Osteocyte (in vitro differentiated cells): ENCODE measurements at regions not wholly inside any gene's neighbourhood (a gene's known extent, or its start where the extent isn't known, plus 50 kb on each side); places are given as distances from the start of the nearest gene placed in this dataset.
A peak's percentile ranks its signal among the peaks of the same experiment; 100 is the strongest.

Experiments used
- DNase-seq: peaks from one replicate; pipeline ENCODE4 v3.0.0; 2021; ENCODE audit warnings: mixed read lengths; ENCODE audit not compliant: unreplicated experiment; ENCODE audit errors: extremely low spot score
- H3K27ac Mint-ChIP-seq: one replicate; pipeline ENCODE4 v1.8.0; 2021; ENCODE audit warnings: mild to moderate bottlenecking, mixed read lengths; ENCODE audit not compliant: unreplicated experiment
- H3K27me3 Mint-ChIP-seq: one replicate; pipeline ENCODE4 v1.8.0; 2021; ENCODE audit warnings: mixed read lengths; ENCODE audit not compliant: unreplicated experiment
- H3K36me3 Mint-ChIP-seq: one replicate; pipeline ENCODE4 v1.8.0; 2021; ENCODE audit warnings: mixed read lengths; ENCODE audit not compliant: unreplicated experiment
- H3K4me1 Mint-ChIP-seq: one replicate; pipeline ENCODE4 v1.8.0; 2021; ENCODE audit warnings: mixed read lengths; ENCODE audit not compliant: unreplicated experiment
- H3K4me3 Mint-ChIP-seq: one replicate; pipeline ENCODE4 v1.8.0; 2021; ENCODE audit warnings: mild to moderate bottlenecking, moderate library complexity, mixed read lengths; ENCODE audit not compliant: unreplicated experiment
- H3K9me3 Mint-ChIP-seq: one replicate; pipeline ENCODE4 v1.8.0; 2021; ENCODE audit warnings: mixed read lengths; ENCODE audit not compliant: unreplicated experiment
- TF ChIP-seq, protein P1 (sequence below): fragments of 200-600 bp; sonication (generic); IDR thresholded peaks from 2 replicates; pipeline ENCODE4 v1.5.0; 2021; ENCODE audit warnings: antibody characterized with exemption, mild to moderate bottlenecking, moderate library complexity

DNA sequence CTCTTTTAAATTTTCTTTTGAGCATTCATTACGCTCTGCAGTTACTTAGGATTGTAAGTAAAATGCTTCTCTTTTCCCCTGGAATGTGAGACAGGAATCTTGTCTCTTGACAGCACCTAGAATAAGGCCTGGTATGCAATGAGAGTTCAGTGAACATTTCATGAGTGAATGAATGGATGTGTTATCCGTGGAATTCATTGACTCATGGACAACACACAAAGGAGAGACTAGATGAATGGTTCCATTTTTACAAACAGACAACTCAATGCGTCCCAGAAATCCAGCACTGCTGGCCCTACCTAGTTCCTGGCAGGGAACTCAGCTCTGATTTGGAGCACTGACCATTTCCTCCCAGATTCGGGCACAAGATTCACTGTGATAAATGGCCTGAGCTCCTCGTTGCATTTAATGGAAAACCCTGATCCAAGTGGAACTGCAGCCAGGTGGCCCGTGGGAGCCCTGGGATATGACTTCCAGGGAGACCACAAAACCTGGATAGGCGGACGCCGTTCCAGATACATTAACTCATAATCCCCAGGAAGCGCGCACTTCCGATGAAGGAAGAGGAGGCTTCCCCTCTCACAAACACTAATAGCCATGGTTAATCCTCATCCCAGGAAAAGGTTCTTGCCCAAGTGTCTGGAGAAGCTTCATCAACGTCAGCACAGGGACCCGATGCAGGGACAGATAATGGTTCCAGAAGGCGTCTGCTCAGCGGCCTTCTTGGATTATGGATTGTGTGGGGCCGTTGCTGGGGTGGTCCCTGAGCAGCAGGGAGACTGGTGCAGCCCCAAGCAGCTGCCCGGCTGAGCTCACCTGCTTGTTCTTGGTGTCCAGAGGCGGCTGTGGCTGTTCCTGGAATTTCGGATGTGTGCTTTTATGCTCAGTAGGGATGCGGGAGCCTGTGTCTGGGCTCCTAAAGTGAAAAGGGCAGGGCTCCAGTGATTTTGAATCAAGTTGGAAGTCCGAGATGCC is 211.1 kb upstream of the TSHZ3 start:
- no peaks in the 10 kb centered on the region for H3K4me1 Mint-ChIP-seq
- no peaks in the 10 kb centered on the region for H3K27me3 Mint-ChIP-seq
- no peak overlapping the region for H3K4me3 Mint-ChIP-seq
- TF ChIP-seq, protein P1, sequence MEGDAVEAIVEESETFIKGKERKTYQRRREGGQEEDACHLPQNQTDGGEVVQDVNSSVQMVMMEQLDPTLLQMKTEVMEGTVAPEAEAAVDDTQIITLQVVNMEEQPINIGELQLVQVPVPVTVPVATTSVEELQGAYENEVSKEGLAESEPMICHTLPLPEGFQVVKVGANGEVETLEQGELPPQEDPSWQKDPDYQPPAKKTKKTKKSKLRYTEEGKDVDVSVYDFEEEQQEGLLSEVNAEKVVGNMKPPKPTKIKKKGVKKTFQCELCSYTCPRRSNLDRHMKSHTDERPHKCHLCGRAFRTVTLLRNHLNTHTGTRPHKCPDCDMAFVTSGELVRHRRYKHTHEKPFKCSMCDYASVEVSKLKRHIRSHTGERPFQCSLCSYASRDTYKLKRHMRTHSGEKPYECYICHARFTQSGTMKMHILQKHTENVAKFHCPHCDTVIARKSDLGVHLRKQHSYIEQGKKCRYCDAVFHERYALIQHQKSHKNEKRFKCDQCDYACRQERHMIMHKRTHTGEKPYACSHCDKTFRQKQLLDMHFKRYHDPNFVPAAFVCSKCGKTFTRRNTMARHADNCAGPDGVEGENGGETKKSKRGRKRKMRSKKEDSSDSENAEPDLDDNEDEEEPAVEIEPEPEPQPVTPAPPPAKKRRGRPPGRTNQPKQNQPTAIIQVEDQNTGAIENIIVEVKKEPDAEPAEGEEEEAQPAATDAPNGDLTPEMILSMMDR = no peak
- no peak overlapping the region for H3K27ac Mint-ChIP-seq
- DNase-seq = no peak
- no peaks in the 10 kb centered on the region for H3K36me3 Mint-ChIP-seq
- H3K9me3 Mint-ChIP-seq = peaks cover 29% of the 10 kb centered on the region

DNA sequence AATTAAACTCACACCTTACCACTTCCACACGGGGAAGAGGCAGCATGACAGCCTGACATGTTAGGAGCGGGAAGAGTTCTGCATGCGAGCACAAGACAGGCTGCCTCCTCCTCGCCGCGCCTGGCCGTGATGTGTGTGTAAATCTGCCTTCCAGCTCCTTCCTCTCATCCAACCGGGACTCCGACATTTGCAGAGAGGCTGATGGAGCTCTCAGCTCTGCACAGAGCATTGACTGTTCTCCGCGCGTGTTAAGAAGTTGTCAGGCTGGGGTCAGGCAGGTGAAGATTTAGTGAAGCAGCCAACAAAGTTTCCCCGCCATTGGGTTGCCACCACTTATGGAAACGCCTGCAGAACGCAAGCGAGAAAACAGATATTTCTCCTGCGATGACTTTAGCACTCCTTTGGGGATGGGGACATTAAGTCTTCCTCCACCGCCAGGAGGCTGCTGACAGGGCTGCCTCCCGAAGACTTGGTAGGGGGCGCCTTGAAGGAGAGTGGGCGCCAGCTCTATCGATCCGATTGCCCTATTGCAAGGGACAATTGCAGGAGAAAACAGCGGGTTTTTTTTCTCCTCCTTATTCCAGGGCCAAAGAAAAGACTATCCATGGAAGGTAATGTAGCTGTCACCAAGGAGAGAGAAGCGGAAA is 213.9 kb upstream of the TSHZ3 start:
- Mint-ChIP-seq H3K27me3 (no peaks in the 10 kb centered on the region), H3K36me3 (no peaks in the 10 kb centered on the region), H3K4me1 (no peaks in the 10 kb centered on the region), H3K27ac (no peak overlapping the region), H3K4me3 (no peak overlapping the region), H3K9me3 (peaks cover 27% of the 10 kb centered on the region)
- TF ChIP-seq, protein P1 = no peak
- no peak for DNase-seq

GRCh38 chr19:31567776-31568175 is 218.5 kb upstream of the TSHZ3 start:
- peaks cover 15% of the 10 kb centered on the region for H3K9me3 Mint-ChIP-seq
- no peak overlapping the region for H3K4me3 Mint-ChIP-seq
- no peaks in the 10 kb centered on the region for H3K27me3 Mint-ChIP-seq

DNA sequence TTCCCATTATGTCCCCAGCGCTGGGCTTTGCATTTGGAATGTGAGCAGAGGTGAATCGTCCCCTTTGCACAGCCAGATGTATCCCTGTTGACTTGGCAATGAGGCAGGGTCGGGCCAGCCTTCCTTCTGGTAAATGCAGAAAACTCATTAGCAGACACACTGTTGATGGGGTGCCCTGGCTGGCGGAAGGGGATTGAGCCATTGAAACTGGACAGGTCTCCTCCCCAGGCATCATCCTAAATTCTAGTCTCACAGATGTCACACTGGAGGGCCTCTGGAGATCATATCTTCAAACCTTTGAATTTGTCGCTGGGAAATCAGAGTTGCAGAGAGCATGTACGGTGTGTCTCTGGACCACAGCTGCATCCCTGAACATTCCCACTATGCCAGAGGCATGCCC is 219.5 kb upstream of the TSHZ3 start:
- no peaks in the 10 kb centered on the region for H3K36me3 Mint-ChIP-seq
- TF ChIP-seq, protein P1 = no peak
- H3K27me3 Mint-ChIP-seq = no peaks in the 10 kb centered on the region
- H3K9me3 Mint-ChIP-seq = peaks cover 15% of the 10 kb centered on the region
- no peaks in the 10 kb centered on the region for H3K4me1 Mint-ChIP-seq
- no peak for DNase-seq
- no peak overlapping the region for H3K27ac Mint-ChIP-seq
- no peak overlapping the region for H3K4me3 Mint-ChIP-seq

More at GRCh38 chr19:31567776-31568175, 218.5 kb upstream of the TSHZ3 start:
- DNase-seq = no peak
- H3K36me3 Mint-ChIP-seq = no peaks in the 10 kb centered on the region
- no peaks in the 10 kb centered on the region for H3K4me1 Mint-ChIP-seq
- H3K27ac Mint-ChIP-seq = no peak overlapping the region
- TF ChIP-seq, protein P1 = no peak

DNA sequence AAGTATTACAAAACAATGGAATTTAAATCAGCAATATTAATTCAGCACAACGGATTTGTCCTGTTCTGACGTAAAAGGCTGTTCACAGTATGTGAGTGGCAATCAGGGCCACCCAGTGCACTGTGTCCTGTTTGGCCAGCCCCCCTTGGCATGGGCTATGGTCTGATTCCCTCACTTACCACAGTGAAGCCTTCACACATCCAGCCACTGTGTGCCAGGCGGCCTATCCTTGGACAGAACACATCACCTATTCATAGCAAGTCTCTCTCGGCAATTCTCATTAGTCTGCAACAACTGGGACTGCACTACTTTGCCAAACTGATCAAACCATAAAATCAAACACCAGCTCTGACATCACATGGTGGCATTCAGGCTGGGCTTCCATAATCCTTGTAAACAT is 221.5 kb upstream of the TSHZ3 start:
- DNase-seq = peak; percentile 49
- Mint-ChIP-seq H3K36me3 (no peaks in the 10 kb centered on the region), H3K27ac (no peak overlapping the region), H3K27me3 (no peaks in the 10 kb centered on the region), H3K9me3 (peaks cover 9% of the 10 kb centered on the region), H3K4me3 (no peak overlapping the region), H3K4me1 (no peaks in the 10 kb centered on the region)
- TF ChIP-seq, protein P1 = no peak
